ENCODE measurements at regions not wholly inside any gene's neighbourhood (a gene's known extent, or its start where the extent isn't known, plus 50 kb on each side); places are given as distances from the start of the nearest gene placed in this dataset.

DNA sequence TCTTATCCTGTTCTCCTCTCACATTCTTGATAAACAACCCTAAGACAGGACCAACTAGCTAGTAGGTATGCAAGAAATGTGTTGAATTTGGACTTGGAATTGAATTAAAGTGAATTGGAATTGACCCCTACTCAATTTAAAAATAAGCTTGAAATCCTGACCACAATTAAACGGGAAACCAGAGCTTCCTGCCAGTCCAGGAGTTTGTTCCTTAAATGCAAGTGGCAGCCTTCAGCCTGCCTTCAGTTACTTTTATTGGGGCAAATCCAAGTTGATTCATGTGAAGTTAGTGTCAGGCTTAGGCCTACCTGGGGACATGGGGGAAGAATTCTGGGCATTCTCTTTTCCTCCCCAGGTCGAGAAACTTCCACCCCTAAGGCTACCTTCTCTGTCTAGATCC, 457.6 kb downstream of the BCL11A start:
- DNase-seq (ENCODE audit: low read depth) = no peak

DNA sequence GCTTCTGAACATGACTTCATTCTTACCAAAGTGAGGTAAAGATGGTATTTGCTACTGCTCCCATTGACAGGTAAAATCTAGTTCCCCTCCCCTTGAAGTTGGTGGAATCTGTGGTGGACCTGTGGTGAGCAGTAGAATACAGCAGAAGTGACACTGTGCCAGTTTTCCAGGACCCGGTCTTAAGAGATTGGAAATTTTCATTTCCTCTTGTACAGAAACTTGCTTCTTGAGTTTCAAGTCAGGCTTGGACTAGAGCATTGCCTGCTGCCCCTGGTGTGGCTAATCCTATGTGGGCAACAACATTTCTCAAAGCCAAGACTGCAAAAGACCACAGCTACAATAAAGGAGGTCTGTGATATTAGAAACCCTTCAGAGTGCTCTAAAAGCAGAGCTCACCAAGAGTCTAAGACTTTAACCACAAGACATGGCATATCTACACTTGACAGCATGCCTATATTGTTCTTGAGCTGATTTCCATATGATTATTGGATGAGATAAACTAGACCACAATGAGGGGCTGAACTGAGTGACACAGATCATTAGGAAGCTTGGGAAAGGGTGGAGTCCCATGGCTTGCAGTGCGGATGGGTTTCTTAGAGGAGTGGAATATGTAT, 458.1 kb downstream of the BCL11A start:
- no peak for DNase-seq (ENCODE audit: low read depth)

DNA sequence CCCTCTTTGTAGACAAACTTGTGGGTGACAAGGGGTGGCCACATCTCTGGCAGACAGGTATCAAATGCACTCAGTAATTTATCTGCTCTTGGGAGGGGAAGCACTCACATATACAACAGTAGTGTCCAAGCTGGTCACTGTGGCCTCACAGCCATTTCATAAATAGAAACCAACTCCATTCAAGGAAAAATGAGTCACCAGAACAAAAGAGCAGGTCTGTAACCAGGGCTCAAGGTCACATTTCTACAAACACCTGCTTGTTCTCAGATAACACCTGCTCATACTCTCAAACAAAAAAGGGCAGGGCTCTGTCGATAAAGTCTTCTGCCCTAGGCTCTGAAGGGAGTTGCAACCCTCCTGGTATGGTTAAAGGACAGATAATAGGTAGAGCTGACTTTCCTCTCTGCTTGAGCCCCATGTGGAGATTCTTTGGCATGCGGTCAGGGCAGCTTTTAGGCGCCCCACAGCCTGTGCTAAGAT, 459.0 kb downstream of the BCL11A start:
- DNase-seq (ENCODE audit: low read depth) = no peak

DNA sequence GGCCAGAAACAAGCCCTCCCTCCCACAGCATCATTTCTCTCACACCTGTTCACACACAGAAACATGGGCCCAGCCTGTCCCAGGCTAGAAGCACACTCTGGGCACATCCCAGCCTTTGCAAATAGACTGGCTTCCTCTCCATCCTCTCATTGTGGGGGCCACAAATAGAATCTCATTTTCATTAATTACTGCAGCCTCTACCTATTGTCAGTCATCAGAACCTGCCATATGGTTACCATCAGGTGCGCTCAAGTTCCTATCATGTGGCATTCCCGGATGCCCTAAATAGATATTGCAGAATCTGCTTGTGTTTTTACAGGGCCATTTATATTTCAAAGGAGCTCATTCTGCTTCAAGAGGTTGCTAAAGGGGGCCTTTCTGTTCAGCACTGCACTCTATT, 460.7 kb downstream of the BCL11A start:
- no peak for DNase-seq (ENCODE audit: low read depth)

GRCh38 chr2:60091894-60092293, 461.6 kb downstream of the BCL11A start:
- no peak for DNase-seq (ENCODE audit: low read depth)

GRCh38 chr2:60091266-60091665, 462.2 kb downstream of the BCL11A start:
- DNase-seq (ENCODE audit: low read depth) = no peak

GRCh38 chr2:60079562-60079961, 473.9 kb downstream of the BCL11A start:
- no peak for DNase-seq (ENCODE audit: low read depth)

GRCh38 chr2:60075048-60075447, 478.4 kb downstream of the BCL11A start:
- DNase-seq (ENCODE audit: low read depth) = no peak

DNA sequence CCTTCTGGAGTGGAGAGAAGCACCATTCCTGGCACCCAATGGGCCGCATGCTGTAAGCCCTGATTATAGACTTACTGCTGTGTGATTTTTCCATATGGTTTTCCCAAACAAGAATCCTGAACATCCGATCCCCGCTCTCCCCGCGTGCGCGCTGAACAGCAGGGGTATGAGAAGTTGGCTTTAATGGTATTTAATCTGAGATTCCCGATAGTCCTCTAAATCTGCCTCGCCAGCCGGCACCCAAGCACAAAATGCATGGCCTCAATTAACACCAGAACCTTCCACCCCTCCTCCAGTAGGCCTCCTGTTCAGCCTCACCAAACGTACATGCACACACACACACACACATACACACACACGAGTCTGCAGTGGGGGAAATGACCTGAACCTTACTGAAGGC, 480.3 kb downstream of the BCL11A start:
- DNase-seq (ENCODE audit: low read depth) = no peak

- DNase-seq (ENCODE audit: low read depth) = no peak
Measured at GRCh38 chr2:60072609-60073008, 480.8 kb downstream of the BCL11A start.

DNA sequence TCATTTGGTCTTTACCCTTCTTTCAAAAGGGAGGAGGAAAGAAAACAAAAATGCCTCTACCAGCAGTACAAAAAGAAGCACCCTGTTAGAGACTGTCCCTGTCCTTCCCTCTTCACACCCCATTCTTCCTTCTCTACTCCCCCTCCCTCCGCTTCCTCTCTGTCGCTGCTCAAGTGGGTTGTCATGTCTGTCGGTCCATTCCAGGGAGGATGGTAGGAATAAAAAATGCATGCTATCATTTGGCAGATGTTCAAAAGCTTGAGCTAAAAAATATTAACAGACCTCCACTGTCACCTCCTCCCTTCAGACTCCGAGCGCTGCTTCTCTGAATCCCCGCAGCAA, 482.0 kb downstream of the BCL11A start:
- no peak for DNase-seq (ENCODE audit: low read depth)

DNA sequence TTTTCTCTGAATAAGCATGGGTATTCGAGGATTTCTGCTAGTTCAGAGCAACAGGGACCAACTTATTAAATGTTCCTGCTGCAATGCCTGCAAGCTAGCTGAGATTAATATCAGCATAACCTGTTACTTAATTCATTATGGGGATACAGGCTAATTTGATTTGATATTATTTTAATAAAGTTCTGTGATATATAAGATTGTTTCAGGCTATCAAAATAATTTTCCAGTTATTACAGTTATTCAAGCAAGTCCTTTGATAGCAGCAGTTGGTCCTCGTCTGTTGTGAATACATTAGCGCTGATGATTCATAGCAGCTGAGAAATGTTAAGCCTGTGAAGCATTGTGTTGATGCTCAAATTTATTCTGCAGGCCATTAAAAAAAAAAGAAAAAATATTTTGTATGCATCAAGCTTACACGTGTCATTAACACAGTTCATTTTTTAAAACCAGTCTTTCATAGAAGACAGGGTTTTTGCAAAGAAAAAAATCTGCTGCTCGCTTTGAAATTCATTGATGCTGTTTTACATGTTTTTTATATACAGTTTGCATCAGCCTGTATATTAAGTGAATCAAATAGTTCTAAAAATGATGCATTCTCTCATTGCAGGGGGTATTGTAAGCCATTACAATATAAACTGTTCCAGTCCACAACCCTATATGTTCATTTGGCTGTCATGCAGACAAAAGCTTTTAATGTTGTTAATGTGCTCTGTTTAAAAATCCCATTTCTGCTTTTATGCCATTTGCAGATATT, 482.5 kb downstream of the BCL11A start:
- DNase-seq (ENCODE audit: low read depth) = no peak

- no peak for DNase-seq (ENCODE audit: low read depth)
Measured at GRCh38 chr2:60070196-60070595, 483.3 kb downstream of the BCL11A start.

DNA sequence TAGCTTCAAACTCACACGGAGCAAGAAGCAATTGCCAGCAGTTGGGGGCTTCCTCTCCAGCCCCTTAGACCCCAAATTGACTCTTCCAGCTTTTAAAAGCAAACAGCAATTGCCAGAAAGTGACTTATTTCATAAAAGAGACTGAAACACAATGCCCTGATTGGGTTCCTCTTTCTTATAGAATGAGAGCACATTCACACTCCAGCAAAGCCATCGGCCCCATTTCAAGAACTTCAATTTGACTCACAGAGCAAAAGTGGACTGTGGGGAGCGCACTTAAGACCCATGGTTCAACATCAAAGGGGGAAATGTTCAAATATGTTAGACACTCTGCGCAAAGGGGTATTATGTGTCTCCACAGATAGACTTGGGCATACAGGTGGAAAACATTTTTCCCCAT, 484.7 kb downstream of the BCL11A start:
- no peak for DNase-seq (ENCODE audit: low read depth)

DNA sequence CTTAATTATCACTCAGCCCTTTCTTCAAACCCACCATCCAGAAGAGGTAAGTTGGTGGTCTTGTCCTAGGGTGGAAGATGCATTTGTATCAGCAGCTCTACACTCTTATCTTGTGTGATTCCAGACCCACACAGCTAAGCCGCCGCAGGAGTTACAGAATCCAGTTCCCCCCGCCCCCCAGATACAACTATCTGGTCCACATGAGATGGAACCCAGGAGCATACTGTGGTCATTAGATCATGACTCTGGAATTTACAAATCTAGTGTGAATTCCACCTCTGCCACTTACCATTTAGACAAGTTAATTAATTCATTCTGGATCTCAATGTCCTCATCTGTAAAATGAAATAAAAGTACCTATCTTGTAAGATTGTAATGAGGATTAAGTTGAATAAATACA, 486.4 kb downstream of the BCL11A start:
- no peak for DNase-seq (ENCODE audit: low read depth)

- no peak for DNase-seq (ENCODE audit: low read depth)
Measured at GRCh38 chr2:60066096-60066839, 487.2 kb downstream of the BCL11A start.

DNA sequence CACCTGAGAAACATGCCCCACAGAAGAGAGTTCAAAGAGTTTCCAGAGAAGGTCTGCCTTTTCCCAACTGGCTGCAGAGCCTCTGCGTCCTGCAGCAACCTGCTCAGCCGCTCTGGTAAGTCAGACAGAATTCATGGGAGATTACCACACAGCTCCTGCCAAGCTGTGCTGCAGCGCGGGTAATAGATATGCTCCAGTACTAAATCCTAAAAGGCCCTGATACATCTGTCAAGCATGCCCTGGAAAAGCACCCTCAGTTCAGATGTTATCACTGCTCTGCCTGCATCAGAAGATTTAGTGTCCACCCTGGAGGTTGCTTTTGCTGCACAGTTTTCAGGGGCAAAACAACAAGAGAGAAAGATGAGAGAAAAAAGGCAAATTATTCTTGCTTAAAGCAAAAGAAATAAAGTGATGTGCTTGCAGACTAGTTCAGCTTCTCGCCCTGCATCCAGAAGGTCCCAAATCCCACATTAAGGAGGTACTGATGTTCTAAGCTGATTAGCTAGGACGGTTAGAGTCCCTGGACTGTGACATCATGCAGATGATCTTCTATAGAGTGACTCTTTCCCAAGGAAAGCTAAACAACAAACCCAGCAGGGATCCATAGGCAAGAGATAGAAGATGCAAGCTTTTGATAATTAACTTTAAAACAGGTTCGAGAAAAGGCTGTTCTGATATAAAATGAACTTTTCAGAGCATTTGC, 488.6 kb downstream of the BCL11A start:
- DNase-seq (ENCODE audit: low read depth) = no peak

GRCh38 chr2:60058781-60059180, 494.7 kb downstream of the BCL11A start:
- no peak for DNase-seq (ENCODE audit: low read depth)

- DNase-seq (ENCODE audit: low read depth) = no peak
Measured at GRCh38 chr2:60054571-60055340, 498.7 kb downstream of the BCL11A start.

GRCh38 chr2:60053791-60054190, 499.7 kb downstream of the BCL11A start:
- no peak for DNase-seq (ENCODE audit: low read depth)

- DNase-seq (ENCODE audit: low read depth) = no peak
Measured at GRCh38 chr2:60052601-60053000, 500.9 kb downstream of the BCL11A start.

GRCh38 chr2:60051991-60052390, 501.5 kb downstream of the BCL11A start:
- no peak for DNase-seq (ENCODE audit: low read depth)

Data from stimulated activated CD8-positive, alpha-beta memory T cell treated with anti-CD3 and anti-CD28 coated beads, Interleukin-12 subunit alpha, Interleukin-12 subunit beta, amount 100 ng/mL, for 4 hours (primary cell).